ENCODE measurements at regions not wholly inside any gene's neighbourhood (a gene's known extent, or its start where the extent isn't known, plus 50 kb on each side); places are given as distances from the start of the nearest gene placed in this dataset.

DNA sequence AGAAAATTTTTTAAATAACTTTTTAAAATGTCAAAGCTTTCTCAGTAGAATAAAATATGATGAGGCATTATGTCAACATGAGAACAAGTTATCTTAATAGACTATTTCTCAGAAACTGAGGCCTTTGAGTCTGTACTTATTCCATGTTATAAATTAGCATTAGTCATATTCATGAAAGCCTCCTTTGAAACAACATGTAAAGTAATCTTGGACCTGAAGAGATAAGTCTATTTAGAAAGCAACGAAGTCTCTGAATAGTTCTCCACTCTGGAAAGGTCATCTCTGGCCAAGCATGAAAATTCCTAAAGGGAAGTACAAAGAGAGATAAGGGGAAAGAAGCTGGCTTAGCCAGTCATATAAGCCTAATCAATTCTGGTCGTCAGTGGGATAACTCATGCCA, 150.8 kb downstream of the CYB561 start:
- H4K5ac ChIP-seq (ENCODE audit: insufficient read length, low read depth, low read length) = no peak overlapping the region
- H3K27ac ChIP-seq (ENCODE audit: insufficient read length, low read depth, low read length) = no peak overlapping the region
- Mint-ChIP-seq H3K27ac (no peak overlapping the region), H3K36me3 (ENCODE audit: insufficient read depth in 1 of 3, low read depth in 3 of 3) (peaks cover 8 to 21% (median 9%) of the 10 kb centered on the region in 3 experiments; a peak in 6 of 7 replicates), H3K4me1 (peaks cover 21 to 25% of the 10 kb centered on the region in 2 experiments), H3K9me3 (peaks cover 26 to 29% of the 10 kb centered on the region in 2 experiments; a peak in 4 of 5 replicates), H3K27me3 (ENCODE audit: low read depth) (no peaks in the 10 kb centered on the region), H3K4me3 (no peak overlapping the region)
- no peaks in the 10 kb centered on the region for H3K9me3 ChIP-seq (ENCODE audit: control insufficient read depth, low read depth, low read length)
- H4K8ac ChIP-seq (replicated peaks; ENCODE audit: insufficient read length, low read depth, low read length) = no peak overlapping the region
- no peak for DNase-seq
- TF ChIP-seq, protein P1, sequence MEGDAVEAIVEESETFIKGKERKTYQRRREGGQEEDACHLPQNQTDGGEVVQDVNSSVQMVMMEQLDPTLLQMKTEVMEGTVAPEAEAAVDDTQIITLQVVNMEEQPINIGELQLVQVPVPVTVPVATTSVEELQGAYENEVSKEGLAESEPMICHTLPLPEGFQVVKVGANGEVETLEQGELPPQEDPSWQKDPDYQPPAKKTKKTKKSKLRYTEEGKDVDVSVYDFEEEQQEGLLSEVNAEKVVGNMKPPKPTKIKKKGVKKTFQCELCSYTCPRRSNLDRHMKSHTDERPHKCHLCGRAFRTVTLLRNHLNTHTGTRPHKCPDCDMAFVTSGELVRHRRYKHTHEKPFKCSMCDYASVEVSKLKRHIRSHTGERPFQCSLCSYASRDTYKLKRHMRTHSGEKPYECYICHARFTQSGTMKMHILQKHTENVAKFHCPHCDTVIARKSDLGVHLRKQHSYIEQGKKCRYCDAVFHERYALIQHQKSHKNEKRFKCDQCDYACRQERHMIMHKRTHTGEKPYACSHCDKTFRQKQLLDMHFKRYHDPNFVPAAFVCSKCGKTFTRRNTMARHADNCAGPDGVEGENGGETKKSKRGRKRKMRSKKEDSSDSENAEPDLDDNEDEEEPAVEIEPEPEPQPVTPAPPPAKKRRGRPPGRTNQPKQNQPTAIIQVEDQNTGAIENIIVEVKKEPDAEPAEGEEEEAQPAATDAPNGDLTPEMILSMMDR (conservative IDR thresholded peaks at IDR 0.05) = no peak
- no peak overlapping the region for H2AFZ ChIP-seq (ENCODE audit: low read length)
- no peaks in the 10 kb centered on the region for H3K79me2 ChIP-seq (ENCODE audit: insufficient read depth, low read length)
- H2BK5ac ChIP-seq (ENCODE audit: insufficient read length, low read length) = no peak overlapping the region
- H3K56ac ChIP-seq (ENCODE audit: insufficient read length, low read depth, low read length) = no peak overlapping the region
- H2BK15ac ChIP-seq (ENCODE audit: low read depth, low read length) = no peak overlapping the region
- no peak overlapping the region for H3K4me2 ChIP-seq (ENCODE audit: insufficient read depth, insufficient read length, low read length)
- H3K79me1 ChIP-seq (ENCODE audit: insufficient read depth, low read depth, low read length, poor library complexity, severe bottlenecking) = no peaks in the 10 kb centered on the region
- H4K91ac ChIP-seq (ENCODE audit: insufficient read length, low read depth, low read length) = no peak overlapping the region
- no peaks in the 10 kb centered on the region for H3K23me2 ChIP-seq (ENCODE audit: insufficient read length, low read depth, low read length, poor library complexity, severe bottlenecking)
- H4K20me1 ChIP-seq (ENCODE audit: control insufficient read depth, insufficient read depth, insufficient read length) = no peaks in the 10 kb centered on the region
- no peak overlapping the region for H3K14ac ChIP-seq (ENCODE audit: insufficient read depth, low read length)
- no peak overlapping the region for H3K4ac ChIP-seq (ENCODE audit: low read depth, low read length)
- H3T11ph ChIP-seq (ENCODE audit: low read length) = no peak overlapping the region
- H3K9ac ChIP-seq (ENCODE audit: extremely low read depth, insufficient read length, low read length) = no peak overlapping the region
- H2BK12ac ChIP-seq (ENCODE audit: insufficient read length, low read depth, low read length) = no peak overlapping the region
- H3K4me1 ChIP-seq (ENCODE audit: insufficient read depth, low read length) = peaks cover 2% of the 10 kb centered on the region; the same call in 1 of the 2 replicates
- no peak overlapping the region for H2BK20ac ChIP-seq (ENCODE audit: low read depth, low read length, poor library complexity, severe bottlenecking)
- no CpG with 5 or more reads among the region's 2 CpGs for WGBS (ENCODE audit: extremely low coverage, insufficient read length, low lambda C conversion rate)
- no peaks in the 10 kb centered on the region for H3K27me3 ChIP-seq (ENCODE audit: insufficient read depth, low read length)
- no peak overlapping the region for H3K18ac ChIP-seq (ENCODE audit: insufficient read length, low read depth, low read length)
- H2BK120ac ChIP-seq (ENCODE audit: low read depth, low read length, poor library complexity, severe bottlenecking) = no peak overlapping the region
- no peak overlapping the region for H3K23ac ChIP-seq (ENCODE audit: insufficient read length, low read depth, low read length)
- no peak overlapping the region for H2AK5ac ChIP-seq (ENCODE audit: insufficient read length, low read length)
